Motor neuron (in vitro differentiated cells): ENCODE measurements at regions not wholly inside any gene's neighbourhood (a gene's known extent, or its start where the extent isn't known, plus 50 kb on each side); places are given as distances from the start of the nearest gene placed in this dataset.

Experiments used
- ATAC-seq, 8 experiments: fragments of 200-7000 bp; cut with Tn5 transposase; replicated peaks in 6 of 8; 2 replicates each; pipeline ENCODE4 v1.8.0; 2021; ENCODE audit warnings: mild to moderate bottlenecking in 8 of 8, moderate library complexity in 8 of 8
- H3K27ac ChIP-seq, 2 donors: fragments of 250-450 bp; sonication (Bioruptor Pico); 2 replicates each; pipeline ENCODE4 v1.9.0; 2021; ENCODE audit warnings: antibody characterized with exemption in 2 of 2, mild to moderate bottlenecking in 2 of 2, moderate library complexity in 1 of 2
- H3K4me1 ChIP-seq, 2 donors: fragments of 250-450 bp; sonication (Bioruptor Pico); replicated peaks in 1 of 2; 2 replicates each; pipeline ENCODE4 v1.6.1; 2021; ENCODE audit warnings: antibody characterized with exemption in 2 of 2, mild to moderate bottlenecking in 2 of 2, moderate library complexity in 1 of 2
- H3K4me3 ChIP-seq, 5 donors: fragments of 250-450 bp; sonication (Bioruptor Pico); 2 replicates each; pipeline ENCODE4 v1.9.0; 2021; ENCODE audit warnings: antibody characterized with exemption in 5 of 5, mild to moderate bottlenecking in 5 of 5, moderate library complexity in 4 of 5
- whole genome bisulfite sequencing, 10 experiments: fragments of 450-650 bp; shearing (Covaris generic); methylation state at CpG; one replicate each; pipeline ENCODE4 v1.0.0; 2022; 5-methylcytosine and 5-hydroxymethylcytosine counted together
- in situ Hi-C, 9 experiments: fragments of 400-800 bp; cut with MboI; loops; one replicate each; pipeline ENCODE4 v1.15.0; 2021; ENCODE audit warnings: low sequenced_read_pairs in 9 of 9, low pct_unique_long_range_greater_than_20kb in 2 of 9; ENCODE audit not compliant: unreplicated experiment in 9 of 9

DNA sequence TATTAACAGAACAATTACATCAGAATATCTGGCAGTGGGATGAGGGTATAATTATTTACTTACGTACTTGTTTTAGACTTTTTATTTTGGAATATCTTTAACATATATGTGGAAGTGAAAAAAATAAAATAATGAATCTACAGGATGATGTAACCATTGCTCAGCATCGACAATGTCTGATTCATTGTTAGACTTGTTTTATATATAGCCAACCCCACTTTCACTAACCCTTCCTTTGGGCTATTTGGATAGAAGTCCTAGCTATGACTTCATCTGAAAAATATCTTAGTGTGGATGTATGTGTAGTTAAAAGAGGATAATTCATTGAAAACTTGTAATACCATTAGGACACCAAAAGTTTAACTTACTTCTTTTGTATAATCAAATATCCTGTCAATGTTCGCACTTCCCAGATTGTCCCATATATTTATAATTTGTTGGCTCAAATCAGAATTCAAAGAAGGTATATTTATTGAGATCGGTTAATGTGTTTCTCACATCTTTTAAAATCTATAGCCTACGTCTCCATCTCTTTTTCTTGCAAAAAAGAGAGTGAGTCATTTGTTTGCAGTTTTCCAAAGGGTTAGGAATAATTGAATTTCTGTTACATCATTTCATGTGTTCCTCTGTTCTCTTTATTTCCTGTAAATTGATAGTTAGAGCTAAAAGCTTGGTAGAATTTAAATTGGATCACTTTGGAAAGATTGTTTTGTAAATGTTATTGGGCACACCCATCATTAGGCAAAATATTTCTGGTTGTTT is 506.1 kb upstream of the FAM98A start:
- Histone ChIP-seq H3K4me3 (no peak overlapping the region), H3K4me1 (peaks cover 0 to 7% of the 10 kb centered on the region in 2 donors), H3K27ac (no peak overlapping the region)
- in situ Hi-C loops = no loop called here
- ATAC-seq = peak in 5 of 8 experiments; percentile 38 to 91 (median 72)
- WGBS, 10 experiments = 25 to 81% (median 60%) methylated on average over 2 to 5 of the region's 5 CpGs; no CpG with 5 or more reads in 1 of the 10 experiments

DNA sequence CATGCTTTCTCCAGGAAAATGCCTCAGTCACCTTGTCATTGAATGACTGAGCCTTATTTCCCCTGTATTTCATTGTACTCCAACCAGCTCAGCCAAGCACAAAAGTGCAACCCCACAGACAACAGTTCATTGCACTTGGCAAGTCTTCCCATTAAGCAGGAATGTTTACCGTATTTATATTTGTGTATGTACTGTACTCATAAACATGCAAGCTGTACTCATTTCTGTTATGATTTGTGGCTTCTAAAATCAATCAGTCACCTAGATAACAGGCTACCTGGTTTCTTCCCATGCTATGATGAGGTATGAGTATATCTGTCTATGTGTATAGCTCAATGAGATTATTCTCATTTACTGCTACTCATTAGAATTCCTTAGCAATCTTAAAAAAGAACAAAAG is 505.5 kb upstream of the FAM98A start:
- peak in 3 of 8 experiments; percentile 38 to 57 (median 53) for ATAC-seq
- in situ Hi-C loops = no loop called here
- 0 to 100% (median 60%) methylated on average over 1 of the region's 1 CpG; no CpG with 5 or more reads in 3 of the 10 experiments for WGBS, 10 experiments

DNA sequence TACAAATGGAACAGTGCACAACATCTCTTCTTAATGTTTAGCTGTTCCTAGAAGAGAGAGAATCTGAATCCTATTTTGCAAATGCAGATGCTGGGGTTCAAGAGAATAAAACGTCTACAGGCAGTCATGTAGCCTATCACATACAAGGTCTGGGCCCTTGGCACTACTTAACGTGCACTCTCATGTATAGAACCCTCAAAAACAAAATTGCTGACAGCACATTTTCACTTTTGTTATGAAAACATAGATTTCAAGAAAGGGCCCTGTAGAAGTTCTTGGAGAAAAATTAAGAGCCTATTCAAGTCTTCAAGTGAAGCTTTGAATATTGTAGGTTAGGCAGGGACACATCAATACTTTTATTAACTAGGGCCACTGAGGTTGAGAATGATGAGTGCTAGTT is 504.3 kb upstream of the FAM98A start:
- in situ Hi-C loops = no loop called here
- Histone ChIP-seq H3K27ac (no peak overlapping the region), H3K4me1 (peaks cover 0 to 7% of the 10 kb centered on the region in 2 donors), H3K4me3 (no peak overlapping the region)
- no peak for ATAC-seq
- WGBS, 10 experiments = 0 to 46% (median 20%) methylated on average over 1 to 2 of the region's 2 CpGs; no CpG with 5 or more reads in 5 of the 10 experiments

More for the DNA sequence above, 505.5 kb upstream of the FAM98A start:
- Histone ChIP-seq H3K27ac (no peak overlapping the region), H3K4me1 (peaks cover 0 to 7% of the 10 kb centered on the region in 2 donors), H3K4me3 (no peak overlapping the region)

DNA sequence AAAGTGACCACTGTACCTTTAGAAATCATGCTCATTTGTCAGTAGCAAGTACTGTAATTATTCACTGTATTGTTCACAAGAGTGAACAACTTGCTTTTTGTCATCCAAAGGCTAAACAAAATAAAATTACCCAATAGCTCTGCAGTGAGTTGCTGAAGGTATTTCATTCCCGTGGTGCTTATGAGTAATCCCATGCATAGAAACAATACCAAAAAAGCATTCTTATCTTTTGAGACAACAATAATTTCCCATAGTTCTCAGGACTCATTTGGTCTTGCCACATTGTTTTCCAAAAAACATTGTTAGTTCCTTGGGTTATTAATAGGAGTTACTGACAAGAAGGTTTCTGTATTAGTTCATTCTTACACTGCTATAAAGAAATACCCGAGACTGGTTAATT is 503.2 kb upstream of the FAM98A start:
- 6 to 100% (median 82%) methylated on average over 1 to 2 of the region's 2 CpGs for WGBS, 10 experiments
- no peak for ATAC-seq
- Histone ChIP-seq H3K4me3 (no peak overlapping the region), H3K27ac (no peak overlapping the region), H3K4me1 (peaks cover 0 to 7% of the 10 kb centered on the region in 2 donors)
- in situ Hi-C loops = no loop called here

DNA sequence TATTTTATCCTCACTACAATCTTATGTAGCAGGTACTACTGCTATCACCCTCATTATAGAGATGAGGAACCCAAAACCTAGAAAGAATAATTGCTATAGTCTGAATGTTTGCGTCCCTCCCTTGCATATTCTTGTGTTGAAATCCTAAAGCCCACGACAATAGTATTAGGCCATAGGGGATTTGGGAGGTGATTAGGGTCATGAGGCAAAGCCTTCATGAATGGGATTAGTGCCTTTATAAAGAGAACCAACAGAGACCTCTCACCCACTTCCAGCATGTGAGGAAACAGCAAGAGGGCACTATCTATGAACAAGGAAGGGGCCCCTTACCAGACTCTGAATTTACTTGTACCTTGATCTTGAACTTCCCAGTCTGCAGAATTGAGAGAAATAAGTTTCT is 500.3 kb upstream of the FAM98A start:
- in situ Hi-C loops = loop anchor here in 1 of 9 experiments (25.0 kb wide), 1 partner anchor 412 kb away; no protein-coding TSS in a partner anchor
- no peak overlapping the region for H3K4me3 ChIP-seq
- H3K4me1 ChIP-seq = no peaks in the 10 kb centered on the region
- ATAC-seq = no peak
- no peak overlapping the region for H3K27ac ChIP-seq
- 0 to 89% (median 33%) methylated on average over 1 to 2 of the region's 2 CpGs; no CpG with 5 or more reads in 2 of the 10 experiments for WGBS, 10 experiments

DNA sequence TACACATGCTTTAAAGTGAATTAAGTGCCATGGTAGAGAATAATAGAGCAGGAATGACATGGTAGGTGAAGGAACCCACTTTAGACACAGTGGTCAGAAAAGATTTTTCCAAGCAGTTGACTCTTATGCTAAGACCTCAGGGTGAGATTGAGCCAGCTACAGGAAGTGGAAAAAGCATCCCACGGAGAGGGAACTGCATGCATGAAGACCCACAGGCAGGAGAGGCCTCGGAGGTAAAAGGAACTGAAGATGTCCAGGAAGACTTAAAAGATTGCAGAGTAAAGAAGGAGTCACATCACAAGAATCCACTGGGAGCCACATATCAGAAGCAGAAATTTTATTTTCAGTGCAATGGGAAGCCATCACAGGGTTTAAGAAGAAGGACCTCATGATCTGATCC is 499.2 kb upstream of the FAM98A start:
- in situ Hi-C loops = loop anchor here in 1 of 9 experiments (25.0 kb wide), 1 partner anchor 411 kb away; no protein-coding TSS in a partner anchor
- H3K4me1 ChIP-seq = no peaks in the 10 kb centered on the region
- no peak overlapping the region for H3K27ac ChIP-seq
- WGBS, 10 experiments = 0 to 70% (median 34%) methylated on average over 2 of the region's 2 CpGs; no CpG with 5 or more reads in 2 of the 10 experiments
- no peak for ATAC-seq
- no peak overlapping the region for H3K4me3 ChIP-seq

DNA sequence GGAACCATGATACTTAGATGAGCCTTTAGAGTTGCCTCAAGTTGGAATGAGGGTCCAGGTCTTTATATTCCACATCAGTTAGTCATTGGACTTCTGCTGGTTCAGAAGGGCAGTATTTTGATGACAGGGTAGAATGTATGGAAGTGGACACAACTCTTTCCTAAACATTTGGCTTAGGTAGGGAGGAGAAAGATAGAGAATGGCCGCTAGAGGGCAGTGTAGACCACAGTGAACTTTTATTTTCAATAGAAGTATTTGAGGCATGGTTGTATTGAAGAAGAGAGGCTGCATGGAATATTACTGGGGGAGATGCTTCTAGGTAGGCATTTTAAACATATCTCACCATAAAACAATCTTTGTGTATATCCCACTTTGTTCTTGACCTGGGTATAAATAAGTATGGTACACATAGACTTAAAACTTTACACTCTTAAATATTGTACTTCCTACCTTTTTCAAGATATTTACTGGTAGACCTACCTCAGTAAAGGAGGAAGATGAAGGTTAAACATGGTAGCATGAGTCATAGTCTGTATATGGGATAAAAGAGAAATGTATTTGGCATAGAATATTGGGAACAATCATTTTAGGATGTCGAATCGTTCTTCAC is 497.6 kb upstream of the FAM98A start:
- Histone ChIP-seq H3K27ac (no peak overlapping the region), H3K4me3 (no peak overlapping the region), H3K4me1 (no peaks in the 10 kb centered on the region)
- in situ Hi-C loops = loop anchor here in 1 of 9 experiments (25.0 kb wide), 1 partner anchor 409 kb away; no protein-coding TSS in a partner anchor
- ATAC-seq = peak; percentile 61 to 84 (median 70)
- 0 to 100% (median 50%) methylated on average over 1 to 3 of the region's 3 CpGs for WGBS, 10 experiments

DNA sequence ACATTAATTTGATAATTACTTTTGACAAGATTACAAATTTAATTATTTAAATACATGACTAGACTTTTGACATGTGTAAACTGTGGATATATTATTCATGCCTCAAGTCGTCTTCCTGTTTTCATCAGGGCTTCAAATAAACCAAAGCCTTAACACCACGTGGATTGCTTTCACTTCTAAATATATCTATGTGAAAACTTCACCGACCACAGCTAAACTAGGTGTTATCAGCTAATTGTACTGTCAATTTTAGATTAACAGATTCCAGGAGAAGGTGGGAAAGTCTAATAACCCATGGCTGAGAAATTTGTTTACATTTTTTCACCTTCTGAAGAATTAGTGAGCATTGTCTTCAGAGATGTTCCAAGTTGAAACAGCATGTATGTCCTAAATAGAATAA is 494.7 kb upstream of the FAM98A start:
- in situ Hi-C loops = loop anchor here in 1 of 9 experiments (25.0 kb wide), 1 partner anchor 406 kb away; no protein-coding TSS in a partner anchor
- Histone ChIP-seq H3K4me3 (no peak overlapping the region), H3K27ac (no peak overlapping the region), H3K4me1 (no peaks in the 10 kb centered on the region)
- 0 to 100% (median 81%) methylated on average over 1 to 3 of the region's 3 CpGs for WGBS, 10 experiments
- ATAC-seq = no peak

DNA sequence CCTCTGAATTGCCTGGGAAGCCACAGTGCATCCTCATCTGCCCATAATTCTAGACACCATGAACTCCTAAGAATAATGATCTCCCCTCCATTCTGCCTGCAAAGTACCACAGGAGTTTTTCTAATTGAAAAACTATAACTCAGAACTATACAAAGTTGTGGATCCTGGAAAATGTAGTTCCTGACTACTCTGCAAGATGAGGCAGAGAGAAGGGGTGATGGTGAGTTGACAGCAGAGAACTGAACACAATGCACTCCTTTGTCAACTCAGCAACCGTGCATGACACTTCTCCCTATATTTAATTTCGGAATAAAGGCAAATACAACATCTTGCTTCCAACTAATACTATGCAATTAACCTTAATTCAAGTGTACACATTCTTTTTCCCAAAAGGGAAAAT is 471.1 kb upstream of the FAM98A start:
- H3K27ac ChIP-seq = no peak overlapping the region

DNA sequence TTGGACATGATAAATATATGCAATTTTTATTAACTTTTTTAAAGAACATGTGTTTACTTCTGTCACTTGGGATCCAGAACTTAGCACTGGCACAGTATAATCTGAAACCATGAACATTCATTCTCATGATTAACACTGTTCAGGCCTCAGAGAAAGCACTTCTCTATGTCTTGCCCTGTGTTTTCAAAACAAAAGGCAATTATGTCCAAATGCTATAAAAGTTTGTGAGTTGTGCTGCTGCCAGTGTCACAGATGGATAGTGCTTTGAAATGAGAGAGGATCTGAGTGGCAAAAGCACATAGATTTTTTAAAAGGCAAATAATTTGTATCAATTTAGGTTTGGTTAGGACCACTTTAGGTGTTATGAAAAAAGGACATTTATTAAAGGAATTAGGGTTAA is 470.5 kb upstream of the FAM98A start:
- ATAC-seq = no peak
- in situ Hi-C loops = no loop called here
- Histone ChIP-seq H3K27ac (no peak overlapping the region), H3K4me1 (no peaks in the 10 kb centered on the region), H3K4me3 (no peak overlapping the region)

More for the DNA sequence above, 471.1 kb upstream of the FAM98A start:
- ATAC-seq = no peak
- no peaks in the 10 kb centered on the region for H3K4me1 ChIP-seq
- 0 to 100% (median 35%) methylated on average over 2 of the region's 2 CpGs; no CpG with 5 or more reads in 2 of the 10 experiments for WGBS, 10 experiments
- H3K4me3 ChIP-seq = no peak overlapping the region
- in situ Hi-C loops = no loop called here

DNA sequence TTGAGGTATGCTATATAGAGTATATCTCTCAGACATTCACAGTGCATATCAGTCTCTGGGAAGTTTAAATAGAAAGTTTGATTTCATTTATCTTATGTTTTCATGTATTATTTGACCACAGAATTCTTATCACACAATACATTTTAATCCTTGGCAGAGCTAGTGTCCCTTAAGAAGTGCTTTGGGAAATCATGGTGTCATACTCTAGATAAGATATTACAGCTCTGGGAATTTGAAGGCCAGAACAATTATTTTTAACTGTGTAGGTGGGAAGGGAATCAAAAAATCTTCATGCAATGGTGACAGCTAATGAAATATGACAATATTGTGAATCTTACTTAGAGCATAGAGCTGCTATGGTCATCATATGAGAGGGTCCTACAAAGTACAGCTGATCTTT is 451.3 kb upstream of the FAM98A start:
- Histone ChIP-seq H3K4me1 (no peaks in the 10 kb centered on the region), H3K27ac (no peak overlapping the region), H3K4me3 (no peak overlapping the region)
- no peak for ATAC-seq
- in situ Hi-C loops = no loop called here

DNA sequence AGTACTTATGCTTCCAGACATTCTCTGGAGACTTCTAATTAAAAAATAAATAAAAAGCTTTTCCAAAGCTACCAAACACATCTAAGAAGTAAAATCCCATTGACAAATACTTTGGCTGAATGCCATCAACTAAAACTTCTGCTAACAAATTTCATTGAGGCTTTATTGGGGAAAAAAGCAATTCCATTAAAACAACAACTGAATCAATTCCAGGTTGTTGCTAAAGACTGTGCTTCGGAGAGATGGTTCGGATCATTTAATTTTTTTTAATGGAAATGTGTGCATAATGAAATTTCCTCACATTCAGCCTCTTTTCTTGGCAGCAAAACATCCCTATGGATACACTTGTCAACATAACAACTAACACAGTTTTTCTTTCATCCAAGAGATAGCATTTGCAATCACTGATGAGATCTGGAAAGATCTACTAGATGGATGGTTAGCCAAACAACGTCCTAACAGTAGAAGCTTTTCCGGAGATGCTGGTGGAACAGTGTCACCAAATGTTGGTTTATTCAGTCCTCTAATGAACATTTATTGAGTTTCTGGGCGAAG is 446.1 kb upstream of the FAM98A start:
- ATAC-seq = no peak
- Histone ChIP-seq H3K4me1 (no peaks in the 10 kb centered on the region), H3K27ac (no peak overlapping the region), H3K4me3 (no peak overlapping the region)
- WGBS, 10 experiments = 9 to 98% (median 60%) methylated on average over 2 to 5 of the region's 5 CpGs
- in situ Hi-C loops = no loop called here

DNA sequence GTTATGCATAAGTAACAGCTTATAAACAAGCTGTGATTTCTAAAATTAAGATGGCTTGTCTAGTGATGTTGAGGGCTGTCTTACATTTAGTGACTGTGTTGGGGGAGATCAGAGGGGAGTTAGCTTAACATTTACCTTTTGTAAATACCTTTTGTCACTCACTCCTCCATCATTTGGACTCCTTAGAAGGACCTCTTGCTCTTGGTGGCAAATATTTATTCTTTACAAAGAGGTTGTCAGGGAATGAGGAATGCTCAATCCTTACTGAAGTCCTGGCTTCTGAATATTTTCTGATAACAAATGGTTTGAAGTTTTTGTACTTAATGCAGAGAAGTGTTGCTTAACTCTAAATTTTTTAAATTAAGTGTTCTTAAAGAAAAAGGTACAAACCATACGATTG is 438.8 kb upstream of the FAM98A start:
- no peak overlapping the region for H3K4me3 ChIP-seq
- in situ Hi-C loops = no loop called here
- H3K27ac ChIP-seq = no peak overlapping the region
- peak in 1 of 8 experiments; percentile 37 for ATAC-seq
- whole genome bisulfite sequencing, 10 experiments = 0 to 100% (median 38%) methylated on average over 1 of the region's 1 CpG; no CpG with 5 or more reads in 2 of the 10 experiments
- peaks cover 5 to 7% of the 10 kb centered on the region in 2 donors for H3K4me1 ChIP-seq
